DOHH2 (cell line): ENCODE measurements at regions not wholly inside any gene's neighbourhood (a gene's known extent, or its start where the extent isn't known, plus 50 kb on each side); places are given as distances from the start of the nearest gene placed in this dataset.

Experiments used
- H3F3A ChIP-seq: fragments of 200-600 bp; sonication (generic), shearing (Covaris generic); 2 replicates; pipeline ENCODE4 v1.6.0; 2016; ENCODE audit warnings: antibody characterized with exemption, mild to moderate bottlenecking; ENCODE audit not compliant: control insufficient read depth, insufficient read depth
- H3K27ac ChIP-seq: fragments of 200-600 bp; sonication (generic); 2 replicates; pipeline ENCODE4 v1.5.1; 2014; ENCODE audit warnings: low read depth, mild to moderate bottlenecking, low read length, moderate library complexity
- H3K27me3 ChIP-seq: fragments of 200-600 bp; sonication (generic); 2 replicates; pipeline ENCODE4 v1.6.1; 2014; ENCODE audit warnings: mild to moderate bottlenecking, low read length, mixed read lengths; ENCODE audit not compliant: control insufficient read depth
- H3K36me3 ChIP-seq: fragments of 200-600 bp; sonication (generic); 2 replicates; pipeline ENCODE4 v1.6.1; 2014; ENCODE audit warnings: mild to moderate bottlenecking, low read length, moderate library complexity, mixed read lengths; ENCODE audit not compliant: control insufficient read depth
- H3K4me1 ChIP-seq: fragments of 200-600 bp; sonication (generic); 2 replicates; pipeline ENCODE4 v1.6.1; 2014; ENCODE audit warnings: mild to moderate bottlenecking, low read length, mixed read lengths; ENCODE audit not compliant: control insufficient read depth
- H3K4me2 ChIP-seq: fragments of 200-600 bp; sonication (generic); 2 replicates; pipeline ENCODE4 v1.6.0; 2014; ENCODE audit warnings: mild to moderate bottlenecking, low read length, moderate library complexity
- H3K4me3 ChIP-seq: fragments of 200-600 bp; sonication (generic); 2 replicates; pipeline ENCODE4 v1.5.1; 2014; ENCODE audit warnings: mild to moderate bottlenecking, low read length, mixed read lengths
- H3K79me2 ChIP-seq: fragments of 200-600 bp; sonication (generic); 2 replicates; pipeline ENCODE4 v1.6.1; 2014; ENCODE audit warnings: mild to moderate bottlenecking, low read length, mixed read lengths; ENCODE audit not compliant: control insufficient read depth
- H3K9me2 ChIP-seq: fragments of 200-600 bp; sonication (generic); replicated peaks from 2 replicates; pipeline ENCODE4 v1.6.1; 2014; ENCODE audit warnings: mild to moderate bottlenecking, low read length, mixed read lengths; ENCODE audit not compliant: control insufficient read depth
- H3K9me3 ChIP-seq: fragments of 200-600 bp; sonication (generic); 2 replicates; pipeline ENCODE4 v1.6.1; 2014; ENCODE audit warnings: antibody characterized with exemption, low read length, mixed read lengths; ENCODE audit not compliant: control insufficient read depth, insufficient read depth
- H4K20me1 ChIP-seq: fragments of 200-600 bp; sonication (generic); 2 replicates; pipeline ENCODE4 v1.6.0; 2014; ENCODE audit warnings: low read depth, mild to moderate bottlenecking, antibody characterized with exemption, low read length, moderate library complexity; ENCODE audit not compliant: control insufficient read depth, insufficient read depth
- EZH2phosphoT487 ChIP-seq: fragments of 200-600 bp; sonication (generic); IDR thresholded peaks from 2 replicates; pipeline ENCODE4 v1.6.1; 2017; ENCODE audit warnings: borderline replicate concordance, mild to moderate bottlenecking, antibody characterized with exemption, low read length, moderate library complexity, mixed read lengths
- TF ChIP-seq, protein P1 (sequence below): fragments of 200-600 bp; sonication (generic); IDR thresholded peaks from one replicate; pipeline ENCODE4 v1.5.1; 2014; ENCODE audit warnings: antibody characterized with exemption, mild to moderate bottlenecking, low read depth, low read length; ENCODE audit not compliant: poor library complexity, severe bottlenecking

DNA sequence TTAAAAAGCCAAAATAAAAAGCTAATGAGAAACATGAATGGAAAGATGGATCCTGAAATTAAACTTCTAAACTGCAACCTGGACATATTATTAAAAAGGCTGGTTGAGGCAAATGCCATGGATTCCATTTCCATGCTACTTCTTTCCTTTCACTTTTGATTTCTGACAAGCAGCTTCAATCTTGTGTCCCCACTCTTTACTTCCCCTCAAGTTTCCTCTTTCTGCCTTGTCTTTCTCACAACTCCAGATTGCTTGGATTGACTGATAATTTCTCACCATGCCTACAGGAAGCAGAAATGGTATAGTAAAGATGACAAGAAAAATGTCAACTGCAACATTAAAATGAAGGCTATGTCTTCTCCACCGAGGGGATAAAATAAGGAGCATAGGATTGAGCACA, 1136.7 kb downstream of the TUSC7 start:
- Histone ChIP-seq H3F3A (no peaks in the 10 kb centered on the region), H3K36me3 (no peaks in the 10 kb centered on the region), H3K9me2 (no peaks in the 10 kb centered on the region), H3K4me1 (no peaks in the 10 kb centered on the region), H3K4me3 (no peak overlapping the region), H3K27me3 (no peaks in the 10 kb centered on the region), H3K9me3 (no peaks in the 10 kb centered on the region), H3K4me2 (no peak overlapping the region), H4K20me1 (no peaks in the 10 kb centered on the region), H3K27ac (no peak overlapping the region), H3K79me2 (no peaks in the 10 kb centered on the region)
- TF ChIP-seq, protein P1, sequence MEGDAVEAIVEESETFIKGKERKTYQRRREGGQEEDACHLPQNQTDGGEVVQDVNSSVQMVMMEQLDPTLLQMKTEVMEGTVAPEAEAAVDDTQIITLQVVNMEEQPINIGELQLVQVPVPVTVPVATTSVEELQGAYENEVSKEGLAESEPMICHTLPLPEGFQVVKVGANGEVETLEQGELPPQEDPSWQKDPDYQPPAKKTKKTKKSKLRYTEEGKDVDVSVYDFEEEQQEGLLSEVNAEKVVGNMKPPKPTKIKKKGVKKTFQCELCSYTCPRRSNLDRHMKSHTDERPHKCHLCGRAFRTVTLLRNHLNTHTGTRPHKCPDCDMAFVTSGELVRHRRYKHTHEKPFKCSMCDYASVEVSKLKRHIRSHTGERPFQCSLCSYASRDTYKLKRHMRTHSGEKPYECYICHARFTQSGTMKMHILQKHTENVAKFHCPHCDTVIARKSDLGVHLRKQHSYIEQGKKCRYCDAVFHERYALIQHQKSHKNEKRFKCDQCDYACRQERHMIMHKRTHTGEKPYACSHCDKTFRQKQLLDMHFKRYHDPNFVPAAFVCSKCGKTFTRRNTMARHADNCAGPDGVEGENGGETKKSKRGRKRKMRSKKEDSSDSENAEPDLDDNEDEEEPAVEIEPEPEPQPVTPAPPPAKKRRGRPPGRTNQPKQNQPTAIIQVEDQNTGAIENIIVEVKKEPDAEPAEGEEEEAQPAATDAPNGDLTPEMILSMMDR = no peak
- TF ChIP-seq EZH2phosphoT487 = no peak

DNA sequence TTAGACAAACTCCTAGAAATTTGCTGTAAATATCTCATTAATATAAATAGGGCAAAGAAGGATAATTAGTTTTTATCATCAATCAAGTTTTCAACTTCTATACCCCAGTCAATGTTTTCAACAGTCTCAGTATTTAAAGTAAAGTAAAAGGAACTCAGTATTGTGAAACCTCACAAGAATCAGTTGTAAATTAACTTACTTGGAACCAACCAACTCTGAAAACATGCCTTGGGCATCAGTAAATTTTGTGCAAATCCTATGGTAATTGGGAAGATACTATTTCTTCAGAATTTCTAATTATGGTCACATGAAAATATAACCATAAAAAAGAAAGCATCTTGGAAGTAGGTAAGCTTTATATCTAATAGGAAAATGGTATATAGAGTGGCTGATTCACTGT, 1139.0 kb downstream of the TUSC7 start:
- no peaks in the 10 kb centered on the region for H3K9me2 ChIP-seq
- H3K36me3 ChIP-seq = no peaks in the 10 kb centered on the region
- H3K4me3 ChIP-seq = no peak overlapping the region
- H3K4me1 ChIP-seq = no peaks in the 10 kb centered on the region
- TF ChIP-seq, protein P1 = no peak
- TF ChIP-seq EZH2phosphoT487 = no peak
- no peak overlapping the region for H3K4me2 ChIP-seq
- no peaks in the 10 kb centered on the region for H3K27me3 ChIP-seq
- no peaks in the 10 kb centered on the region for H3F3A ChIP-seq
- H3K79me2 ChIP-seq = no peaks in the 10 kb centered on the region
- H4K20me1 ChIP-seq = no peaks in the 10 kb centered on the region
- H3K27ac ChIP-seq = no peak overlapping the region
- H3K9me3 ChIP-seq = no peaks in the 10 kb centered on the region

DNA sequence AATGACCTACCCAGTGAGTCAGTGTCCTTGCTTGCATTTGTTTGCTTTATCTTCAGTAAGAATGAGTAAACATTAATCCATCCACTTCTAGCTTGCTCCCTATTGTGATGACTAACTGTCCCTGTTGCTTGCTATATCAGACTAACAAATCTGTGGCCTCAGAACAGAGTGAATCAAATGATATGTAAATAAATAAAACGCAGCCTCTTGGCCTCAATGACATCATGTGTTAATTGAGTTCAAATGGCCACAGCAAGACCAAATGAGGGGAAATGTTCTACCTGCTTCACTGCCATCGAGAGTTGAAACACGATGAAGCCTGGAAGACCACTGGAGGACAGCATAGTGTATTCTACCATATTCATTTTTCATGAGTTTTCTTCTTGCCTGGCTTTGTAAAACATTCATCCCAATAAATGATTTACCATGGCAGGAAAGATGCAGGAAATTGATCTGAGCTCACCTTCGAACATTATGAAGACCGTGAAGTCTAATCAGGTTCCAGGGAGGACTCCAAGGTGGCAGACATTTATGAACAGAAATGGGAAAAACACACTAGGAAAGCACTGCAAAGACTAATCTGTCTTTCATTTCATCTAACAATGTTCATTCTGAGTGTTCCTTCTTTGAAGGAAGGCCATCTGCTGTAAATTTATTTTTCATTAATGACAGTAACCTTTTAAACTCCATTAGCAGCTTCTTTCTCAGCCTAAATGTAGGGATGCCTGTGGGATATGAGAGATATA, 1144.5 kb downstream of the TUSC7 start:
- TF ChIP-seq EZH2phosphoT487 = no peak
- TF ChIP-seq, protein P1 = no peak
- Histone ChIP-seq H3K9me2 (no peaks in the 10 kb centered on the region), H3K79me2 (no peaks in the 10 kb centered on the region), H3K9me3 (no peaks in the 10 kb centered on the region), H4K20me1 (no peaks in the 10 kb centered on the region), H3K27me3 (no peaks in the 10 kb centered on the region), H3K27ac (no peak overlapping the region), H3K4me3 (no peak overlapping the region), H3K4me2 (no peak overlapping the region), H3F3A (no peaks in the 10 kb centered on the region), H3K4me1 (no peaks in the 10 kb centered on the region), H3K36me3 (no peaks in the 10 kb centered on the region)
